Epithelial cell of esophagus (primary cell): ENCODE measurements at regions not wholly inside any gene's neighbourhood (a gene's known extent, or its start where the extent isn't known, plus 50 kb on each side); places are given as distances from the start of the nearest gene placed in this dataset.

ENCODE experiments used
- DNase-seq: peaks from one replicate; pipeline ENCODE4 v3.0.0; 2010; ENCODE audit warnings: low read depth
- H3K4me3 ChIP-seq: 2 replicates; pipeline ENCODE4 v1.5.1; 2011; ENCODE audit warnings: mild to moderate bottlenecking, low read length, control low read depth
- TF ChIP-seq, protein P1 (sequence below): IDR thresholded peaks from 2 replicates; pipeline ENCODE4 v1.5.1; 2011; ENCODE audit warnings: low read depth, mild to moderate bottlenecking, low read length, control low read depth, inconsistent platforms; ENCODE audit not compliant: insufficient read depth; ENCODE audit errors: missing control alignments

DNA sequence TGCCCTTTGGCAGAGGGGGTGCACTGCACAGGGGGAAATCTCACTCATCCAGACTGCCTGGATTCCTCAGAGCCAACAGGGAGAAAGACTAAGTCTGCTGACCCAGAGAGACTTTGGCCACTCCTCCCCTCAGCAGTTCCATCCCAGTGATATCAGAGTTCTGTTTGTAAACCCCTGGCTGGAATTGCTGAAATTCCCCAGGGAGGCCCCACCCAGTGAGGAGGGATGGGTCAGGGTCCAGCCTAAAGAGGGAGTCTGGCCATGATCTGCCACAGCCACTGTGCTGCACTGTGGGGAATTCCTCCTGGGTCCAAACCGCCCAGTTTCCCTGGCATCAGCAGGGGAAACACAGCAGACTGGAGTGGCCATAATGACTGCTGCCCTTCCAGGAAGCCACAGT, 54.9 kb upstream of the USP15 start:
- TF ChIP-seq, protein P1, sequence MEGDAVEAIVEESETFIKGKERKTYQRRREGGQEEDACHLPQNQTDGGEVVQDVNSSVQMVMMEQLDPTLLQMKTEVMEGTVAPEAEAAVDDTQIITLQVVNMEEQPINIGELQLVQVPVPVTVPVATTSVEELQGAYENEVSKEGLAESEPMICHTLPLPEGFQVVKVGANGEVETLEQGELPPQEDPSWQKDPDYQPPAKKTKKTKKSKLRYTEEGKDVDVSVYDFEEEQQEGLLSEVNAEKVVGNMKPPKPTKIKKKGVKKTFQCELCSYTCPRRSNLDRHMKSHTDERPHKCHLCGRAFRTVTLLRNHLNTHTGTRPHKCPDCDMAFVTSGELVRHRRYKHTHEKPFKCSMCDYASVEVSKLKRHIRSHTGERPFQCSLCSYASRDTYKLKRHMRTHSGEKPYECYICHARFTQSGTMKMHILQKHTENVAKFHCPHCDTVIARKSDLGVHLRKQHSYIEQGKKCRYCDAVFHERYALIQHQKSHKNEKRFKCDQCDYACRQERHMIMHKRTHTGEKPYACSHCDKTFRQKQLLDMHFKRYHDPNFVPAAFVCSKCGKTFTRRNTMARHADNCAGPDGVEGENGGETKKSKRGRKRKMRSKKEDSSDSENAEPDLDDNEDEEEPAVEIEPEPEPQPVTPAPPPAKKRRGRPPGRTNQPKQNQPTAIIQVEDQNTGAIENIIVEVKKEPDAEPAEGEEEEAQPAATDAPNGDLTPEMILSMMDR: no peak
- no peak for DNase-seq
- no peak overlapping the region for H3K4me3 ChIP-seq

DNA sequence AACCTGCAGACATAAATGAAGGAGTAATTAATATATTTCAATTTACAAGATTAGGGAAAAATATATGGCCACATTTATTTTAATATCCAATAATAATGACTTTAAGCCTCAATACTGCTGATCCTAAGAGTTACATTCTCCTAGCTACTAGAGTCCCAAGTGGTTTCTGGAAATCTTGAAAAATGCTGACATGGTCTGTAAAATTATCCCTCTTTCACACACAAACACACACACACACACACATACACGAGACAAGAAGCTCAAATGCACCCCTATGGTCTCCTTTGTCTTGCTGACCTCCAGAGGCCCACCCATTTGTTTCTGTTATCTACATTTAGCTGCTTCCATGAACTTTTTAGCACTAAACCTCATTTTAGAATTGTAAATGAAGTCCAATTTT, 53.0 kb upstream of the USP15 start:
- no peak for DNase-seq
- no peak overlapping the region for H3K4me3 ChIP-seq
- TF ChIP-seq, protein P1: no peak
